Spleen (tissue), 11 donors: ENCODE measurements at regions not wholly inside any gene's neighbourhood (a gene's known extent, or its start where the extent isn't known, plus 50 kb on each side); places are given as distances from the start of the nearest gene placed in this dataset.

Experiments used
- DNase-seq: peaks from one replicate; pipeline ENCODE4 v3.0.0-alpha.2; 2020
- H3K27ac ChIP-seq, 8 donors: fragments of 200-600 bp; sonication (generic) in 7 of 8; 1 replicate in 4 of 8; 2 replicates in 4 of 8; pipeline versions ENCODE4 v1.5.0 to v1.8.0; 2016 to 2021; ENCODE audit warnings: inconsistent platforms in 4 of 8, mild to moderate bottlenecking in 4 of 8, moderate library complexity in 1 of 8
- H3K27me3 ChIP-seq, 7 donors: fragments of 200-600 bp; sonication (generic) in 6 of 7; replicated peaks in 1 of 7; 1 replicate in 4 of 7; 2 replicates in 3 of 7; pipeline versions ENCODE4 v1.5.0 to v1.8.0; 2016 to 2021; ENCODE audit warnings: inconsistent platforms in 3 of 7, mild to moderate bottlenecking in 1 of 7
- H3K36me3 ChIP-seq, 6 donors: fragments of 200-600 bp; sonication (generic) in 5 of 6; 1 replicate in 4 of 6; 2 replicates in 2 of 6; pipeline versions ENCODE4 v1.5.0 to v1.8.0; 2016 to 2021; ENCODE audit warnings: inconsistent platforms in 2 of 6
- H3K4me1 ChIP-seq, 6 donors: fragments of 200-600 bp; sonication (generic) in 5 of 6; 1 replicate in 3 of 6; 2 replicates in 3 of 6; pipeline versions ENCODE4 v1.5.0 to v1.8.0; 2016 to 2021; ENCODE audit warnings: inconsistent platforms in 3 of 6
- H3K4me3 ChIP-seq, 8 donors: fragments of 200-600 bp; sonication (generic) in 7 of 8; 1 replicate in 4 of 8; 2 replicates in 4 of 8; pipeline versions ENCODE4 v1.5.0 to v1.8.0; 2016 to 2021; ENCODE audit warnings: inconsistent platforms in 4 of 8, mild to moderate bottlenecking in 4 of 8, moderate library complexity in 2 of 8
- H3K9me3 ChIP-seq, 8 donors: fragments of 200-600 bp; sonication (generic) in 7 of 8; 1 replicate in 4 of 8; 2 replicates in 4 of 8; pipeline versions ENCODE4 v1.5.0 to v1.8.0; 2016 to 2021; ENCODE audit warnings: inconsistent platforms in 4 of 8
- POLR2A ChIP-seq, 3 donors: fragments of 450-650 bp; IDR thresholded peaks; one replicate each; pipeline ENCODE4 v1.5.1; 2017; ENCODE audit warnings: antibody characterized with exemption in 3 of 3, mild to moderate bottlenecking in 1 of 3
- POLR2AphosphoS5 ChIP-seq, 3 donors: sonication (generic); formaldehyde crosslinking; IDR thresholded peaks; one replicate each; pipeline ENCODE4 v1.5.1; 2017; ENCODE audit warnings: antibody characterized with exemption in 3 of 3
- WGBS, 5 donors: extraction: QIAGEN DNeasy Blood & Tissue Kit in 3 of 5; methylation state at CpG; one replicate each; pipeline versions ENCODE4 v1.1.5 to v1.1.7; 2013 to 2018; 5-methylcytosine and 5-hydroxymethylcytosine counted together
- intact Hi-C: fragments of 100-400 bp; cut with DNase I; formaldehyde crosslinking; loops from one replicate; pipeline ENCODE4 v1.15.0; 2023; ENCODE audit warnings: low total_unique reads
- TF ChIP-seq, protein P1 (sequence below), 11 experiments: fragments of 200-600 bp in 7 of 11; fragments of 450-650 bp in 4 of 11; sonication (generic) in 4 of 11; IDR thresholded peaks in 8 of 11; conservative IDR thresholded peaks in 3 of 11; 1 replicate in 7 of 11; 2 replicates in 4 of 11; pipeline versions ENCODE4 v1.4.0 to v1.8.0; 2016 to 2021; ENCODE audit warnings: antibody characterized with exemption in 11 of 11, inconsistent platforms in 4 of 11, mild to moderate bottlenecking in 1 of 11
- donor health status: healthy with polysubstance abuse.
- donor health status: DM: no; HTN: no; CAD: no; lungs with moderate emphysema.
- donor health status: DM: no; HTN: no; CAD: no.
- donor health status: Bipolar disorder and iron deficiency.
- donor health status: healthy.
- donor health status: DM: no; HTN: no; CAD: no.
- donor health status: DM: yes; HTN: yes; CAD: no.

DNA sequence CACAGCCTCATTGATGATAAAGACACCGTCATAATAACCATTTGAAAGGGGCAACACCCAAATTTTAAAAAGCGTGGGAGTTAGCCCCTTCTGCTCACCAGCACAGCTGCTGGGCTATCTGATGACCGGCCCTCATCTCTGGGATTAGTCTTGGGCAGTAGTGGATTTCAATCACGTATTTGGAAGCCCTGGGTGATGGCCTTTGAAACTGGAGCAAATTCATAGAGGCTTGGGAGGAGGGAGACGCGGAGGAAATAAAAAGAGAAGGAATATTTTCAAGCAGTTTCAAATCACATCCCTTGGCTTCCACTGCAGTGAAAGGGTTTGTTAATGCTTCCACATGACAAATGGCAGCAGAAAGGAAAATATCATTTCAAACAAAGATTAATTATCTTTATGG lies 357.8 kb downstream of the ZNF516 start:
- Histone ChIP-seq H3K27me3 (peaks cover 0 to 6% (median 0%) of the 10 kb centered on the region in 7 donors), H3K27ac (no peak overlapping the region), H3K9me3 (peaks cover 0 to 30% (median 0%) of the 10 kb centered on the region in 8 donors), H3K4me1 (no peaks in the 10 kb centered on the region), H3K36me3 (no peaks in the 10 kb centered on the region), H3K4me3 (no peak overlapping the region)
- no peak for DNase-seq
- WGBS, 5 donors = 76 to 90% (median 80%) methylated on average over 6 of the region's 6 CpGs
- intact Hi-C loops = no loop called here
- TF ChIP-seq, protein P1, sequence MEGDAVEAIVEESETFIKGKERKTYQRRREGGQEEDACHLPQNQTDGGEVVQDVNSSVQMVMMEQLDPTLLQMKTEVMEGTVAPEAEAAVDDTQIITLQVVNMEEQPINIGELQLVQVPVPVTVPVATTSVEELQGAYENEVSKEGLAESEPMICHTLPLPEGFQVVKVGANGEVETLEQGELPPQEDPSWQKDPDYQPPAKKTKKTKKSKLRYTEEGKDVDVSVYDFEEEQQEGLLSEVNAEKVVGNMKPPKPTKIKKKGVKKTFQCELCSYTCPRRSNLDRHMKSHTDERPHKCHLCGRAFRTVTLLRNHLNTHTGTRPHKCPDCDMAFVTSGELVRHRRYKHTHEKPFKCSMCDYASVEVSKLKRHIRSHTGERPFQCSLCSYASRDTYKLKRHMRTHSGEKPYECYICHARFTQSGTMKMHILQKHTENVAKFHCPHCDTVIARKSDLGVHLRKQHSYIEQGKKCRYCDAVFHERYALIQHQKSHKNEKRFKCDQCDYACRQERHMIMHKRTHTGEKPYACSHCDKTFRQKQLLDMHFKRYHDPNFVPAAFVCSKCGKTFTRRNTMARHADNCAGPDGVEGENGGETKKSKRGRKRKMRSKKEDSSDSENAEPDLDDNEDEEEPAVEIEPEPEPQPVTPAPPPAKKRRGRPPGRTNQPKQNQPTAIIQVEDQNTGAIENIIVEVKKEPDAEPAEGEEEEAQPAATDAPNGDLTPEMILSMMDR (IDR thresholded peaks at IDR 0.05 in 8 of 11, conservative IDR thresholded peaks at IDR 0.05 in 3 of 11) = no peak
- no peak for TF ChIP-seq POLR2A (IDR thresholded peaks at IDR 0.05)
- TF ChIP-seq POLR2AphosphoS5 (IDR thresholded peaks at IDR 0.05) = no peak

GRCh38 chr18:76136701-76137100 lies 358.3 kb downstream of the ZNF516 start:
- peaks cover 0 to 6% (median 0%) of the 10 kb centered on the region in 7 donors for H3K27me3 ChIP-seq
- H3K4me3 ChIP-seq = no peak overlapping the region
- H3K27ac ChIP-seq = no peak overlapping the region
- DNase-seq = no peak
- no peaks in the 10 kb centered on the region for H3K36me3 ChIP-seq
- intact Hi-C loops = no loop called here
- no peaks in the 10 kb centered on the region for H3K4me1 ChIP-seq
- H3K9me3 ChIP-seq = peaks cover 0 to 30% (median 0%) of the 10 kb centered on the region in 8 donors
- TF ChIP-seq, protein P1 (IDR thresholded peaks at IDR 0.05 in 8 of 11, conservative IDR thresholded peaks at IDR 0.05 in 3 of 11) = no peak
- no peak for TF ChIP-seq POLR2AphosphoS5 (IDR thresholded peaks at IDR 0.05)
- TF ChIP-seq POLR2A (IDR thresholded peaks at IDR 0.05) = no peak
- WGBS, 5 donors = 86 to 93% (median 88%) methylated on average over 10 of the region's 10 CpGs

DNA sequence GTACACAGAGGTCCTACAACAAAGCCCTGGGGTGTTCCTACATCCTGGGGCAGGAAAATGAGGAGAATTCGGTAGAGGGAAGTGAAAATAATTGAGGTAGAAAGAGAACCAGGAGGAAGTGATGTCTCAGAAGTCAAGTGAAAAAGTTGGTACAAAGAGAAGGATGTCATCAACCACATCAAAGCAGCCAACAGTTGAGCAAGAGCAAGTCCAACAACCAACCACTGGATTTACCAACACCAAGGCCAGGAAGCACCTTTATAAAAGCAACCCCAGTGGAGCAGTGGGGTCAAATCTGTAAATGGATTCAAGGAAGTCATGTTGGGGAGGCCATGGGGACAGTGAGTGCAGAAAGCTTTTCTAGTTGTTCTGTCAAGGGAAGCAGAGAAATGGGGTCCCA lies 360.4 kb downstream of the ZNF516 start:
- Histone ChIP-seq H3K4me1 (no peaks in the 10 kb centered on the region), H3K9me3 (peaks cover 0 to 21% (median 0%) of the 10 kb centered on the region in 8 donors), H3K27me3 (no peaks in the 10 kb centered on the region), H3K27ac (no peak overlapping the region), H3K36me3 (no peaks in the 10 kb centered on the region), H3K4me3 (no peak overlapping the region)
- TF ChIP-seq POLR2AphosphoS5 (IDR thresholded peaks at IDR 0.05) (no peak), POLR2A (IDR thresholded peaks at IDR 0.05) (no peak)
- TF ChIP-seq, protein P1 (IDR thresholded peaks at IDR 0.05 in 8 of 11, conservative IDR thresholded peaks at IDR 0.05 in 3 of 11) = no peak
- intact Hi-C loops = no loop called here
- 19 to 31% (median 20%) methylated on average over 1 of the region's 1 CpG for WGBS, 5 donors
- no peak for DNase-seq

DNA sequence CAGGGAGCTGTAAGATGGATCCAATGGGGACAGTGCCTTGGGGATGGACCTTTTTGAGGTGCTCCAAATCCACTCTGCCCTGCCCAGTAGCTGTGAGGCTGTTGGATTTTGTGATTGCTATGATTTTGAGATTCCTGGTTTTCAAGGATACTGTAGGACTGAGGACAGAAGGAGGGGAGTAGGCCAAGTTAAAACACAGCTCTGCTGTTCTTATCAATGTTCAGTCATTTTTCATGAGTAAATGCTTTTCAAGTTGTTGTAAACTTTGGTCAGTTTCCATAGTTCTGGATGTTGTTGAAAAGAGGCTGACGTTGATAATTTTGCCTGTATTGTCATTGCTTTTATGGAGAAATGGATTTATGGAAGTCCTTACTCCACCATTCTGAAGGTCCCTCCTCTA lies 361.2 kb downstream of the ZNF516 start:
- intact Hi-C loops = no loop called here
- TF ChIP-seq POLR2AphosphoS5 (IDR thresholded peaks at IDR 0.05) (no peak), POLR2A (IDR thresholded peaks at IDR 0.05) (no peak)
- TF ChIP-seq, protein P1 (IDR thresholded peaks at IDR 0.05 in 8 of 11, conservative IDR thresholded peaks at IDR 0.05 in 3 of 11) = no peak
- Histone ChIP-seq H3K4me1 (no peaks in the 10 kb centered on the region), H3K36me3 (no peaks in the 10 kb centered on the region), H3K9me3 (peaks cover 0 to 21% (median 0%) of the 10 kb centered on the region in 8 donors), H3K27ac (no peak overlapping the region), H3K4me3 (no peak overlapping the region), H3K27me3 (no peaks in the 10 kb centered on the region)
- 72 to 95% (median 89%) methylated on average over 1 of the region's 1 CpG for WGBS, 5 donors
- DNase-seq = no peak
